Stimulated activated naive B cell treated with anti-CD40 and anti-IgM and Interleukin-4, amounts not matched to agents 10 μg/mL and 1 μg/mL and 100 μg/mL, for 72 hours (primary cell): ENCODE measurements at regions not wholly inside any gene's neighbourhood (a gene's known extent, or its start where the extent isn't known, plus 50 kb on each side); places are given as distances from the start of the nearest gene placed in this dataset.

ENCODE experiments used
- ATAC-seq, 2 donors: fragments of 150-1000 bp; cut with Tn5 transposase; replicated peaks; 2 replicates each; pipeline ENCODE4 v1.10.0; 2021; ENCODE audit warnings: moderate library complexity in 1 of 2
- DNase-seq: peaks from one replicate; pipeline ENCODE4 v3.0.0; 2021
- H3K27ac Mint-ChIP-seq: one replicate; pipeline ENCODE4 v1.8.0; 2022; ENCODE audit warnings: mild to moderate bottlenecking, mixed read lengths
- H3K27me3 Mint-ChIP-seq, 2 donors: one replicate each; pipeline ENCODE4 v1.8.0; 2022; ENCODE audit warnings: mixed read lengths in 2 of 2
- H3K36me3 Mint-ChIP-seq, 2 donors: one replicate each; pipeline ENCODE4 v1.8.0; 2022; ENCODE audit warnings: mixed read lengths in 2 of 2, mild to moderate bottlenecking in 1 of 2
- H3K4me1 Mint-ChIP-seq, 2 donors: one replicate each; pipeline ENCODE4 v1.8.0; 2022; ENCODE audit warnings: mixed read lengths in 2 of 2, mild to moderate bottlenecking in 1 of 2
- H3K4me3 Mint-ChIP-seq, 2 donors: one replicate each; pipeline ENCODE4 v1.8.0; 2022; ENCODE audit warnings: mild to moderate bottlenecking in 2 of 2, mixed read lengths in 2 of 2, moderate library complexity in 1 of 2
- H3K9me3 Mint-ChIP-seq, 2 donors: one replicate each; pipeline ENCODE4 v1.8.0; 2022; ENCODE audit warnings: mixed read lengths in 2 of 2, mild to moderate bottlenecking in 1 of 2

DNA sequence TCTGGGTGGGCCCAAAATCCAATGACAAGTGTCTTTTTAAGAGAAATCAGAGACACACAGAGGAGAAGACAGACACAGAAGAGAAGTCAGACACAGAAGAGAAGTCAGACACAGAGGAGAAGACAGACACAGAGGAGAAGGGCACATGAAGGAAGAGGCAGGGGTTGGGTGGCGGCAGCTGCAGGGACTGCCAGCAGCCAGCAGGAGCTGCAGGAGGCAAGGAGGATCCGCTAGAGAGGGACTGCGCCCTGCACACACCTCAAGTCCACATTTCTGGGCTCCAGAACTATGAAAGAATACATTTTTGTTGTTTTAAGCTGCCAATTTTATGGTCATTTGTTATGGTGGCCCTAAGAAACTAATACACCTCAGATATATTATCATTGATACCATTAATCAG lies 140.6 kb downstream of the ZIC5 start:
- H3K27me3 Mint-ChIP-seq = no peaks in the 10 kb centered on the region
- H3K36me3 Mint-ChIP-seq = peaks cover 0 to 8% of the 10 kb centered on the region in 2 donors
- no peak overlapping the region for H3K27ac Mint-ChIP-seq
- ATAC-seq = no peak
- no peaks in the 10 kb centered on the region for H3K9me3 Mint-ChIP-seq
- no peak for DNase-seq
- no peak overlapping the region for H3K4me3 Mint-ChIP-seq
- peaks cover 0 to 2% of the 10 kb centered on the region in 2 donors for H3K4me1 Mint-ChIP-seq

DNA sequence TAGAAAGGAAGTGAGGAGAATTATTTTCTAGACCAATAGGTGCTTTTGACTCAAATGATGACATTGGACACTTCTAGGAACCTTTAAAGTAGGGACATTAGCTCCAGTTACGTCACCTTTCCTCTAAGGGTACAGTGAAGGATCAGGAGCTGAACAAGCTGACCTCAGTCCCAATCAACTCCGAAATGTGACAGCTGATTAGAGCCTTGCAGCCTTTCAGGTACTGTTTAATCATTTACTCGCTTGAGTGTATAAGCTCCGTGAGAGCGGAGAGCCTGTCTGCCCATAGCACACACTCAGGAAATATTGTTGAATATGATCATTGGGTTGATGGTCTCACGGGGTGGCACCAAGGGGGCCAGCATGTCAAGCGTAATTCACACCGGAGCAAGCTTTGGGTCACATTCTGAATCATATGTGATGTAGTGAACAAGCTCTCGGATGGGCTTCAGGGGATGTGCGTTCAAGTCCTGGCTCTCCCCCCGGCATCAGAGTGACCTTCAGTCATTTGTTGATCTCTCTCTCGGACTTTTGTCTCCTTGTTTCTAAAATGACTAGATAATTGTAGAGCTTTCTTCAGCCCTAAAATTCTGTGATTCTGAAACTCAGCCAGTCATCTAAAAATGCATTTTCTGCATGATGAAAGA lies 141.9 kb downstream of the ZIC5 start:
- Mint-ChIP-seq H3K27ac (no peak overlapping the region), H3K4me1 (no peaks in the 10 kb centered on the region), H3K4me3 (no peak overlapping the region), H3K9me3 (no peaks in the 10 kb centered on the region), H3K27me3 (no peaks in the 10 kb centered on the region), H3K36me3 (peaks cover 0 to 7% of the 10 kb centered on the region in 2 donors)
- no peak for DNase-seq
- ATAC-seq = no peak

DNA sequence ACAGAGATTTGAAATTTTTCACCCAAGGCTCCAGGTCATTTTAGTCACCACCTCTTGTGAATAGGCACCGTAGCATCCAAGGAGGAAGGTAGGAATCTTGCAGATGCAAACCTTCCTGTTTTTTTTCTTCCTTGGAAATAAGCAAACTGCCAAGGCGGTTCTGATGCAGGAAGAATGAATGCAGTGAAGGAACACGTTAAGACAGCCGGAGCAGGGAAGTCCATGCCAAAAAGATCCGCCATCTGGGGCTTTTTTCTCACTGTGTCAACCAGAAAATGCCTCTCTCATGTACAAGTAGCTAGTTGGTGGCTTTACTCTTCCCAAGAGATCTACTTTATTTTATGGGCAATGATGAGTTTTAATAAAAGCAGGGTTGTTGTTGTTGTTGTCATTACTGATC lies 142.4 kb downstream of the ZIC5 start:
- DNase-seq (no peak), ATAC-seq (no peak)
- H3K4me1 Mint-ChIP-seq = no peaks in the 10 kb centered on the region
- H3K4me3 Mint-ChIP-seq = no peak overlapping the region
- no peaks in the 10 kb centered on the region for H3K9me3 Mint-ChIP-seq
- H3K27ac Mint-ChIP-seq = no peak overlapping the region
- H3K27me3 Mint-ChIP-seq = no peaks in the 10 kb centered on the region
- peaks cover 0 to 7% of the 10 kb centered on the region in 2 donors for H3K36me3 Mint-ChIP-seq

DNA sequence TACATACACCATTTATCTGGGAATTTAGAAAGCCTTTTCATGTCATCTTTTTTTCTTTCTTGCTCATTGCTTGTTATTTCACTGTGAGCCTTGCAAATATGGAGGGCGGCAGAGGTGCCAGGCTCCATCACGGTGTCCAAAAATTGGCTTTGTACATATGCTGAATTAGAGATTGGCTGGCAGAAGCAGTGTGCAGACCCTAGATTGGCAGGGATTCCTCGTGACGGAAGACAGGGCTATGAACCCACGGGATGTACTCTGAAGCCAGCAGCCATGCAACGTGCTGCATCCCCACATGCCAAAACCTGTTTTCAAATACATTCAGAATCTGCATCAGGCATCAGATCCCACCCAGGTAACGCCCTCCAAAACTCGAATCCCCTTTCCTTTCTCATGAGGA lies 142.8 kb downstream of the ZIC5 start:
- Mint-ChIP-seq H3K36me3 (peaks cover 0 to 7% of the 10 kb centered on the region in 2 donors), H3K4me1 (no peaks in the 10 kb centered on the region), H3K27me3 (no peaks in the 10 kb centered on the region), H3K4me3 (no peak overlapping the region), H3K9me3 (no peaks in the 10 kb centered on the region), H3K27ac (no peak overlapping the region)
- no peak for DNase-seq
- ATAC-seq = no peak

- no peak for ATAC-seq
- H3K27ac Mint-ChIP-seq = no peak overlapping the region
- H3K27me3 Mint-ChIP-seq = no peaks in the 10 kb centered on the region
Measured at GRCh38 chr13:99828123-99828522, 143.4 kb downstream of the ZIC5 start.

DNA sequence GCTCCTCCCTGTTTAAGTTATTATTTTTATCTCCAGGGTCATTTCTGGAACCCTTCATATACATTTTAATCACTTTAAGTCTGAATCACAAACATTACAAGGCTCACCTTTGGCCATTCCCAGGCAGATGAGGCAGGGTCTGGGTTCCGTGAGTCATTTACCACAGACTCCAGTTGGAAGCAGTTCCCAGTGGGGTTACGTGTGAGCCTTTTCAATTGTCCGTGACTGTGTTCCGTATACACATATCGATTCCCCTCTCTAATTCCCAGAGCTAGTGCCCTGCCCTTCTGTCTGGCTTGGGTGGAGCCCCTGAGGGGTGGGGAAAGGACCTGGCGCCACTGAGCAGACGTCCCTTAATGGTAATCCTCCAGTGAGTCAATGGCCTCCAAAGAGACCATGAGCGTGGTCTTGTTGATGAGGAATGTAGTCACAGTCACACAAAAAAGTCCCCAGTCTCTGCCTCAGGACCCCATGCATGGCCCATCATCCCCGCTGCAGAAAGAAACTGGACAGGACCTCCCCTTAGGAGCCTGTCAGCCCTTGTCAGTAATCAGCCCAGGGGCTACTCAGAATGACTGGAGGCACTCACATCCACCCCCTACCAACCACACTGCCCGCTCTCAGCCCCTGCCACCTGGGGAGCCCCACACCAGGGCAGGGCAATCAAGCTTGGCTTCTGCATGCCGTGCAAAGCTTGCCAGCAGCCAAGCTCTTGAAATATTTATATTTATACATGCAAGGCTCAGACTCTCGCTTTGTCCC lies 144.4 kb downstream of the ZIC5 start:
- Mint-ChIP-seq H3K27me3 (no peaks in the 10 kb centered on the region), H3K27ac (no peak overlapping the region), H3K4me1 (no peaks in the 10 kb centered on the region), H3K9me3 (no peaks in the 10 kb centered on the region), H3K36me3 (peaks cover 0 to 7% of the 10 kb centered on the region in 2 donors), H3K4me3 (no peak overlapping the region)
- no peak for ATAC-seq
- DNase-seq = no peak

More at GRCh38 chr13:99828123-99828522, 143.4 kb downstream of the ZIC5 start:
- Mint-ChIP-seq H3K36me3 (peaks cover 0 to 7% of the 10 kb centered on the region in 2 donors), H3K4me1 (no peaks in the 10 kb centered on the region), H3K9me3 (no peaks in the 10 kb centered on the region), H3K4me3 (no peak overlapping the region)
- DNase-seq = no peak

- Mint-ChIP-seq H3K9me3 (no peaks in the 10 kb centered on the region), H3K36me3 (peaks cover 5 to 7% of the 10 kb centered on the region in 2 donors), H3K4me3 (no peak overlapping the region), H3K27me3 (no peaks in the 10 kb centered on the region), H3K27ac (no peak overlapping the region), H3K4me1 (no peaks in the 10 kb centered on the region)
- ATAC-seq (no peak), DNase-seq (no peak)
Measured at GRCh38 chr13:99823961-99824360, 147.6 kb downstream of the ZIC5 start.

DNA sequence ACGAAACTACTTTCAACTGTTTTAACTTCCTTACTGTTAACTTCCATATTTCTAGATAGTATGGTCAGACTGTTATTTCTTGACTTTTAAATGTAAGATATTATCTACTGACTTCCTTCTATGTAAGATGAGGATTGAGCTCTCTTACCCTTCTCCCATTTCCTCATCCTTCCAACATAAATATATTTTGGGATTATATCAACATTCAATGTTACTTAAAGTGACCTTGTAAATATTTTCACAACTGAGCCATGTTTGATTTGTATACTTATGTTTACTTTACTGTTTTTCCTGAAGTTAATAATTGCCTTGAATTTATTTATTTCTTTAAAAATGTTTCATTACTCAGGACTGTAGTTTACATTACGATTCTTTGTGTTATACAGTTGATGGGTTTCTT lies 148.7 kb downstream of the ZIC5 start:
- peaks cover 4 to 5% of the 10 kb centered on the region in 2 donors for H3K36me3 Mint-ChIP-seq
- H3K27me3 Mint-ChIP-seq = no peaks in the 10 kb centered on the region
- H3K9me3 Mint-ChIP-seq = no peaks in the 10 kb centered on the region
- no peaks in the 10 kb centered on the region for H3K4me1 Mint-ChIP-seq
- no peak overlapping the region for H3K4me3 Mint-ChIP-seq
- ATAC-seq (no peak), DNase-seq (no peak)
- H3K27ac Mint-ChIP-seq = no peak overlapping the region

DNA sequence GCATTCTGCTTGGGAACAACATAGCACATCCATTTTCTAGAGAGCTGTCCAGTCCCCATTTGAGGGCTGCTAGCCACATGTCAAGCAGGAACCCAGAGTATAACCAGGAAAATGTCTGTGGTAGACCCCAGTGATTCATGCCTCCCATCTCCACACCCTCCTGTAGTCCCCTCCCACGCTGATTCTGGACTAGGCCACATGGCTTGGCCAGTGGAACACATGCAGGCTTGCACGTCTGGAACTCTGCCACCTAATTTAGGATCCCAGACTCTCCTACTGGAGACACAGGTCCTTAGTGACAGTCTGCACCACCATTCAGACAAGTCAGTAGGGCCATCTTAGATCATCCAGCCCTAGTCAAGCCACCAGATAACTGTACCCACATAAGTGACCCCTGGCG lies 149.8 kb downstream of the ZIC5 start:
- Mint-ChIP-seq H3K4me3 (no peak overlapping the region), H3K27ac (no peak overlapping the region), H3K4me1 (no peaks in the 10 kb centered on the region), H3K36me3 (peaks cover 4 to 5% of the 10 kb centered on the region in 2 donors), H3K27me3 (no peaks in the 10 kb centered on the region), H3K9me3 (peaks cover 0 to 2% of the 10 kb centered on the region in 2 donors)
- no peak for ATAC-seq
- DNase-seq = no peak

GRCh38 chr13:99819967-99820366 lies 151.6 kb downstream of the ZIC5 start:
- Mint-ChIP-seq H3K27ac (no peak overlapping the region), H3K4me1 (no peaks in the 10 kb centered on the region), H3K27me3 (no peaks in the 10 kb centered on the region)

DNA sequence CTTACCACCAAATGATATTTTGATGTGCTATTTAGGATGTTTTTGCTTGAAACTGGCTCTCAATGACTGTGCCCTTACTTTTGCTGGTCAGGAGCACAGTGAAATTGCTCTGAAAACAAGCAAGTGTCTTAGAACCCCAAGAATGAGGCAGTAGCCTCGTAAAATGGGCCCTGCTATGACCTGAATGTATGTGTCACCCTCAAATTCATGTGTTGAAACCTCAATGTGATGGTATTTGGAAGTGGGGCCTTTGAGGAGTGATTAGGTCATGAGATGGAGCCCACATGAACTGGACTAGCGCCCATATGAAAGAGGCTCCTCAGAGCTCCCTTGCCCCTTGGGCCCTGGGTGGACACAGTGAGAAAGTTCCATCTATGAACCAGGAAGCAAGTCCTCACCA lies 155.2 kb downstream of the ZIC5 start:
- ATAC-seq (no peak), DNase-seq (no peak)
- H3K27me3 Mint-ChIP-seq = no peaks in the 10 kb centered on the region
- H3K4me3 Mint-ChIP-seq = no peak overlapping the region
- no peaks in the 10 kb centered on the region for H3K4me1 Mint-ChIP-seq
- peaks cover 0 to 4% of the 10 kb centered on the region in 2 donors for H3K36me3 Mint-ChIP-seq
- H3K9me3 Mint-ChIP-seq = peaks cover 0 to 2% of the 10 kb centered on the region in 2 donors
- no peak overlapping the region for H3K27ac Mint-ChIP-seq

More at GRCh38 chr13:99819967-99820366, 151.6 kb downstream of the ZIC5 start:
- DNase-seq (no peak), ATAC-seq (no peak)
- no peak overlapping the region for H3K4me3 Mint-ChIP-seq
- H3K9me3 Mint-ChIP-seq = peaks cover 0 to 2% of the 10 kb centered on the region in 2 donors
- H3K36me3 Mint-ChIP-seq = peaks cover 2 to 7% of the 10 kb centered on the region in 2 donors

- no peaks in the 10 kb centered on the region for H3K27me3 Mint-ChIP-seq
Measured at GRCh38 chr13:99813336-99814095, 158.1 kb downstream of the ZIC5 start.

DNA sequence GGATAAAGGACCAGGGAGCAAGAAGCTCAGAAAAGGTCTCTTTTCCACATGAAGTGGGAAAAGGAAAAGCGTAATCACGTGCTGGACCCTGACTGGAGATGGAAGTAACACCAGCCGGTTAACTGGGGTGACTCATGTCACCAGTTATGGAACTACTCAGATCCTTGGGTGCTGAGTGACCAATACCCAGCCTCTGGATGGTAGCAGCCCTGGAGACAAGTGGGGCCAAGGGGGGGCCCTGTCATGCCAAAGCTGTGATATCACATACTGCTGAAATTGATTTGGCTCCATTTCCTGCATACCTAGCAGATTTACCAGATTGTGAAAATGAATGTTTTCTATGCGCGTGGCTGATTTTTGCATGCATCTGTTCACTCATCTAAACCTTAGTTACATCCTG lies 158.9 kb downstream of the ZIC5 start:
- ATAC-seq (no peak), DNase-seq (no peak)
- Mint-ChIP-seq H3K4me1 (no peaks in the 10 kb centered on the region), H3K4me3 (no peak overlapping the region), H3K9me3 (peaks cover 0 to 2% of the 10 kb centered on the region in 2 donors), H3K27ac (no peak overlapping the region), H3K27me3 (no peaks in the 10 kb centered on the region), H3K36me3 (peaks cover 0 to 3% of the 10 kb centered on the region in 2 donors)

More at GRCh38 chr13:99813336-99814095, 158.1 kb downstream of the ZIC5 start:
- Mint-ChIP-seq H3K9me3 (peaks cover 0 to 2% of the 10 kb centered on the region in 2 donors), H3K27ac (no peak overlapping the region), H3K4me3 (no peak overlapping the region), H3K4me1 (no peaks in the 10 kb centered on the region), H3K36me3 (peaks cover 0 to 3% of the 10 kb centered on the region in 2 donors)
- ATAC-seq = no peak
- no peak for DNase-seq

DNA sequence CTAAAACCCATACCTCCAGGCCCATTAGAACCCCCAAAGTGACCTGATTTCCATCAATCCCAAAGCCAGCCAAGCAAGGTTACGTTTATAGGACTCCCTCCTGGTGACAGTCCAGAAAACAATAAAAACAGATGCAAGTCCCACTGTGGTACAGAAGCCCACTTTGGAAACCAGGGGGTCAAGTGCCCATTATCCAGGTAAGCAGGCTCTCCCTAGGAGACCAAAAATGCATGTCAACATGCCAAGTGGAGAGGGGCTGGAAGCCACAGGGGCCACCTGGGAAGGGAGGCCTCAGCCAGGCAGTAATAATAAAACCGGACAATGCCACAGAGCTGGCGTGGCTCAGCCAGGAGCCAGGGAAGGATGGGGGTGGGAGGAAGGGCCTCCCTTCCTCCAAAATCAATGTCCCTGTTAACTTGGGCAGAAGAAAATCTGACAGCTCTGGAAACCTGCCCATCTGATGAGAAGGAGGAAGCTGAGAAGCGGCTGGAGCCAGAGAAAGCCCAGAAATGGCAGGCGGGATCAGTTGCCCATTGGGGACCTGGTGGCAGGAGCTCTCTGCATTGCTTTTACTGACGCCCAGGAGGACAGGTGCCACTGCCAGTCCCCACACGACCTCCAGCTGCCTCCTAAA lies 160.4 kb downstream of the ZIC5 start:
- ATAC-seq (no peak), DNase-seq (no peak)
- H3K4me3 Mint-ChIP-seq = no peak overlapping the region
- H3K36me3 Mint-ChIP-seq = peaks cover 0 to 3% of the 10 kb centered on the region in 2 donors
- H3K9me3 Mint-ChIP-seq = no peaks in the 10 kb centered on the region
- no peaks in the 10 kb centered on the region for H3K4me1 Mint-ChIP-seq
- H3K27ac Mint-ChIP-seq = no peak overlapping the region
- no peaks in the 10 kb centered on the region for H3K27me3 Mint-ChIP-seq
